ENCODE measurements at regions not wholly inside any gene's neighbourhood (a gene's known extent, or its start where the extent isn't known, plus 50 kb on each side); places are given as distances from the start of the nearest gene placed in this dataset.

DNA sequence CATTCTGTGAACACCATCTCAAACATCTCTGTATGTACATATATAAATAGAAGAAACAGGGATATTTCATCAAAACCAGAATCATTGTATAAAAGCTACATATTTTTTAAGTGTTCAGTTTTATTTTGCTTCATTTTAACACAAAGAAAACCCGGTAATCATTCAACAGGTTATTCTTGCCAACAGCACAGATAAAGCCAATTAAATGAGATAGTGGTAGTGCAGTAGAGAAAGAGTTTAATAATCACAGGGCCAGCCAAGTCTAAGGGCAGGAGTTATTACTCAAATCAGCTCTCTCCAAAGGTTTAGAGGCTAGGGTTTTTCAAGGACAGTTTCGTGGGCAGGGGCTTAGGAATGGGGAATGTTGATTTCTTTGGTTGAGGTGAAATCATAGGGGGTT lies 261.0 kb upstream of the KIF2A start:
- Histone ChIP-seq H3K79me2 (ENCODE audit: control insufficient read depth, low read length) (no peaks in the 10 kb centered on the region), H3K4me3 (ENCODE audit: low read length) (no peak overlapping the region), H3K4me1 (ENCODE audit: control insufficient read depth, low read length) (no peaks in the 10 kb centered on the region), H4K20me1 (ENCODE audit: control insufficient read depth, insufficient read depth, low read depth, low read length) (no peaks in the 10 kb centered on the region), H3K9me2 (replicated peaks; ENCODE audit: control insufficient read depth, low read length) (no peaks in the 10 kb centered on the region), H3K27me3 (ENCODE audit: control insufficient read depth, low read length) (no peaks in the 10 kb centered on the region), H3K4me2 (ENCODE audit: low read length) (no peak overlapping the region), H3F3A (ENCODE audit: control insufficient read depth, insufficient read depth) (no peaks in the 10 kb centered on the region), H3K27ac (ENCODE audit: low read depth, low read length) (no peak overlapping the region), H3K36me3 (ENCODE audit: control insufficient read depth, low read length) (no peaks in the 10 kb centered on the region), H3K9me3 (ENCODE audit: control insufficient read depth, insufficient read depth, low read length) (no peaks in the 10 kb centered on the region)
- no peak for TF ChIP-seq EZH2phosphoT487 (IDR thresholded peaks at IDR 0.05; ENCODE audit: borderline replicate concordance, low read length)
- TF ChIP-seq CTCF (IDR thresholded peaks at IDR 0.05; ENCODE audit: low read depth, low read length, poor library complexity, severe bottlenecking): no peak

GRCh38 chr5:62046191-62046590 lies 259.8 kb upstream of the KIF2A start:
- Histone ChIP-seq H3K4me3 (ENCODE audit: low read length) (no peak overlapping the region), H3K9me3 (ENCODE audit: control insufficient read depth, insufficient read depth, low read length) (no peaks in the 10 kb centered on the region), H3K4me1 (ENCODE audit: control insufficient read depth, low read length) (no peaks in the 10 kb centered on the region), H4K20me1 (ENCODE audit: control insufficient read depth, insufficient read depth, low read depth, low read length) (no peaks in the 10 kb centered on the region), H3K4me2 (ENCODE audit: low read length) (no peak overlapping the region), H3K79me2 (ENCODE audit: control insufficient read depth, low read length) (no peaks in the 10 kb centered on the region), H3K9me2 (replicated peaks; ENCODE audit: control insufficient read depth, low read length) (no peaks in the 10 kb centered on the region), H3F3A (ENCODE audit: control insufficient read depth, insufficient read depth) (no peaks in the 10 kb centered on the region), H3K36me3 (ENCODE audit: control insufficient read depth, low read length) (no peaks in the 10 kb centered on the region), H3K27ac (ENCODE audit: low read depth, low read length) (no peak overlapping the region), H3K27me3 (ENCODE audit: control insufficient read depth, low read length) (no peaks in the 10 kb centered on the region)
- TF ChIP-seq CTCF (IDR thresholded peaks at IDR 0.05; ENCODE audit: low read depth, low read length, poor library complexity, severe bottlenecking): no peak
- no peak for TF ChIP-seq EZH2phosphoT487 (IDR thresholded peaks at IDR 0.05; ENCODE audit: borderline replicate concordance, low read length)

GRCh38 chr5:62051747-62052146 lies 254.3 kb upstream of the KIF2A start:
- H3K4me1 ChIP-seq (ENCODE audit: control insufficient read depth, low read length): no peaks in the 10 kb centered on the region
- no peaks in the 10 kb centered on the region for H3K9me3 ChIP-seq (ENCODE audit: control insufficient read depth, insufficient read depth, low read length)
- no peaks in the 10 kb centered on the region for H3K9me2 ChIP-seq (replicated peaks; ENCODE audit: control insufficient read depth, low read length)
- no peak overlapping the region for H3K27ac ChIP-seq (ENCODE audit: low read depth, low read length)
- no peaks in the 10 kb centered on the region for H3K36me3 ChIP-seq (ENCODE audit: control insufficient read depth, low read length)
- H3K4me2 ChIP-seq (ENCODE audit: low read length): no peak overlapping the region
- H4K20me1 ChIP-seq (ENCODE audit: control insufficient read depth, insufficient read depth, low read depth, low read length): no peaks in the 10 kb centered on the region
- no peak overlapping the region for H3K4me3 ChIP-seq (ENCODE audit: low read length)
- no peaks in the 10 kb centered on the region for H3K79me2 ChIP-seq (ENCODE audit: control insufficient read depth, low read length)
- TF ChIP-seq CTCF (IDR thresholded peaks at IDR 0.05; ENCODE audit: low read depth, low read length, poor library complexity, severe bottlenecking) (no peak), EZH2phosphoT487 (IDR thresholded peaks at IDR 0.05; ENCODE audit: borderline replicate concordance, low read length) (no peak)
- H3K27me3 ChIP-seq (ENCODE audit: control insufficient read depth, low read length): no peaks in the 10 kb centered on the region
- H3F3A ChIP-seq (ENCODE audit: control insufficient read depth, insufficient read depth): no peaks in the 10 kb centered on the region

- no peaks in the 10 kb centered on the region for H3F3A ChIP-seq (ENCODE audit: control insufficient read depth, insufficient read depth)
- TF ChIP-seq CTCF (IDR thresholded peaks at IDR 0.05; ENCODE audit: low read depth, low read length, poor library complexity, severe bottlenecking) (no peak), EZH2phosphoT487 (IDR thresholded peaks at IDR 0.05; ENCODE audit: borderline replicate concordance, low read length) (no peak)
- H3K27ac ChIP-seq (ENCODE audit: low read depth, low read length): no peak overlapping the region
- no peak overlapping the region for H3K4me2 ChIP-seq (ENCODE audit: low read length)
- no peak overlapping the region for H3K4me3 ChIP-seq (ENCODE audit: low read length)
- H3K36me3 ChIP-seq (ENCODE audit: control insufficient read depth, low read length): no peaks in the 10 kb centered on the region
- H3K27me3 ChIP-seq (ENCODE audit: control insufficient read depth, low read length): no peaks in the 10 kb centered on the region
- H3K9me2 ChIP-seq (replicated peaks; ENCODE audit: control insufficient read depth, low read length): no peaks in the 10 kb centered on the region
- H3K9me3 ChIP-seq (ENCODE audit: control insufficient read depth, insufficient read depth, low read length): no peaks in the 10 kb centered on the region
- no peaks in the 10 kb centered on the region for H3K79me2 ChIP-seq (ENCODE audit: control insufficient read depth, low read length)
- H3K4me1 ChIP-seq (ENCODE audit: control insufficient read depth, low read length): no peaks in the 10 kb centered on the region
- H4K20me1 ChIP-seq (ENCODE audit: control insufficient read depth, insufficient read depth, low read depth, low read length): no peaks in the 10 kb centered on the region
These were observed 246.0 kb upstream of the KIF2A start for GRCh38 chr5:62059960-62060359.

Measured in DOHH2 (cell line).